ENCODE measurements at regions not wholly inside any gene's neighbourhood (a gene's known extent, or its start where the extent isn't known, plus 50 kb on each side); places are given as distances from the start of the nearest gene placed in this dataset.

DNA sequence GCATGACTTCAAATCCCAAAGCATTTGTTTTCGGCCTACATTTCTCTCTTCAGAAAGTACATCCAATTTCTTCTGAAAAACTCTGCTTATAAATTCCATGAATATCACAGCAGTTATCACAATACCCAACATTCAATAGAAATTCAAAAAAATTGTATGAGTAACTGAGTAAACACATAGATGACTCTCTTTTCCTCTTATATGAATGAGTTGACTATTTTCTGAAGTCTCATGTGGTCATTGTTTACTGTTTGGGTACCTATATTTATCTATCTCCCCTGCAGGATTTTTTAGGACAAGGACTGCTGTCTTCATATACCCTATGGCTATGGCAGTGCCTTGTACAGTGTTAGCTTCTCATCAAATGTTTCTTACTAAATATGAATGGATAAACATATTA is 157.1 kb downstream of the HTR1A start:
- CTCF ChIA-PET = no interaction called here
- POLR2A ChIA-PET = no interaction called here

More for the DNA sequence above, 157.1 kb downstream of the HTR1A start:
- H3K4me1 Mint-ChIP-seq = peaks cover 17% of the 10 kb centered on the region
- ATAC-seq (no peak), DNase-seq (ENCODE audit: low spot score) (no peak)
- TF ChIP-seq ZNF121 (CRISPR knock-in tag; IDR thresholded peaks at IDR 0.05) (no peak), FOXK1 (CRISPR knock-in tag; IDR thresholded peaks at IDR 0.05) (no peak), HMGA2 (CRISPR knock-in tag; IDR thresholded peaks at IDR 0.05) (no peak), USF2 (CRISPR knock-in tag; IDR thresholded peaks at IDR 0.05) (no peak), MYBL2 (CRISPR knock-in tag; IDR thresholded peaks at IDR 0.05) (no peak), PRRX2 (CRISPR knock-in tag; IDR thresholded peaks at IDR 0.05) (no peak), RELA (CRISPR knock-in tag; IDR thresholded peaks at IDR 0.05; ENCODE audit: borderline replicate concordance) (no peak), MLX (CRISPR knock-in tag; IDR thresholded peaks at IDR 0.05) (no peak), JUN (CRISPR knock-in tag; IDR thresholded peaks at IDR 0.05) (no peak), E2F4 (CRISPR knock-in tag; IDR thresholded peaks at IDR 0.05; ENCODE audit: borderline replicate concordance, low read depth) (no peak), CREM (CRISPR knock-in tag; IDR thresholded peaks at IDR 0.05) (no peak), CREB1 (CRISPR knock-in tag; IDR thresholded peaks at IDR 0.05) (no peak), CTCF (IDR thresholded peaks at IDR 0.05) (no peak)
- TF ChIP-seq, protein P1, sequence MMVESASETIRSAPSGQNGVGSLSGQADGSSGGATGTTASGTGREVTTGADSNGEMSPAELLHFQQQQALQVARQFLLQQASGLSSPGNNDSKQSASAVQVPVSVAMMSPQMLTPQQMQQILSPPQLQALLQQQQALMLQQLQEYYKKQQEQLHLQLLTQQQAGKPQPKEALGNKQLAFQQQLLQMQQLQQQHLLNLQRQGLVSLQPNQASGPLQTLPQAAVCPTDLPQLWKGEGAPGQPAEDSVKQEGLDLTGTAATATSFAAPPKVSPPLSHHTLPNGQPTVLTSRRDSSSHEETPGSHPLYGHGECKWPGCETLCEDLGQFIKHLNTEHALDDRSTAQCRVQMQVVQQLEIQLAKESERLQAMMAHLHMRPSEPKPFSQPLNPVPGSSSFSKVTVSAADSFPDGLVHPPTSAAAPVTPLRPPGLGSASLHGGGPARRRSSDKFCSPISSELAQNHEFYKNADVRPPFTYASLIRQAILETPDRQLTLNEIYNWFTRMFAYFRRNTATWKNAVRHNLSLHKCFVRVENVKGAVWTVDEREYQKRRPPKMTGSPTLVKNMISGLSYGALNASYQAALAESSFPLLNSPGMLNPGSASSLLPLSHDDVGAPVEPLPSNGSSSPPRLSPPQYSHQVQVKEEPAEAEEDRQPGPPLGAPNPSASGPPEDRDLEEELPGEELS (CRISPR knock-in tag; IDR thresholded peaks at IDR 0.05) = no peak
- TF ChIP-seq, protein P2, sequence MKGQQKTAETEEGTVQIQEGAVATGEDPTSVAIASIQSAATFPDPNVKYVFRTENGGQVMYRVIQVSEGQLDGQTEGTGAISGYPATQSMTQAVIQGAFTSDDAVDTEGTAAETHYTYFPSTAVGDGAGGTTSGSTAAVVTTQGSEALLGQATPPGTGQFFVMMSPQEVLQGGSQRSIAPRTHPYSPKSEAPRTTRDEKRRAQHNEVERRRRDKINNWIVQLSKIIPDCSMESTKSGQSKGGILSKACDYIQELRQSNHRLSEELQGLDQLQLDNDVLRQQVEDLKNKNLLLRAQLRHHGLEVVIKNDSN (CRISPR knock-in tag; IDR thresholded peaks at IDR 0.05) = no peak
- TF ChIP-seq, protein P3, sequence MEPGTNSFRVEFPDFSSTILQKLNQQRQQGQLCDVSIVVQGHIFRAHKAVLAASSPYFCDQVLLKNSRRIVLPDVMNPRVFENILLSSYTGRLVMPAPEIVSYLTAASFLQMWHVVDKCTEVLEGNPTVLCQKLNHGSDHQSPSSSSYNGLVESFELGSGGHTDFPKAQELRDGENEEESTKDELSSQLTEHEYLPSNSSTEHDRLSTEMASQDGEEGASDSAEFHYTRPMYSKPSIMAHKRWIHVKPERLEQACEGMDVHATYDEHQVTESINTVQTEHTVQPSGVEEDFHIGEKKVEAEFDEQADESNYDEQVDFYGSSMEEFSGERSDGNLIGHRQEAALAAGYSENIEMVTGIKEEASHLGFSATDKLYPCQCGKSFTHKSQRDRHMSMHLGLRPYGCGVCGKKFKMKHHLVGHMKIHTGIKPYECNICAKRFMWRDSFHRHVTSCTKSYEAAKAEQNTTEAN (CRISPR knock-in tag; IDR thresholded peaks at IDR 0.05) = no peak
- H3K36me3 Mint-ChIP-seq = 0 out of 2 replicates have a peak, but pooled peaks cover under 1% of the 10 kb centered on the region
- no peak overlapping the region for H3K27ac Mint-ChIP-seq
- peaks cover 5% of the 10 kb centered on the region for H3K9me3 Mint-ChIP-seq
- no peaks in the 10 kb centered on the region for H3K27me3 Mint-ChIP-seq (ENCODE audit: low read depth)
- H3K4me3 Mint-ChIP-seq = no peak overlapping the region
